ENCODE measurements at regions not wholly inside any gene's neighbourhood (a gene's known extent, or its start where the extent isn't known, plus 50 kb on each side); places are given as distances from the start of the nearest gene placed in this dataset.

- Histone ChIP-seq H3K36me3 (no peaks in the 10 kb centered on the region), H3K4me1 (no peaks in the 10 kb centered on the region), H3K27ac (no peak overlapping the region), H3K9me3 (no peaks in the 10 kb centered on the region), H3K27me3 (replicated peaks in 1 of 7) (no peaks in the 10 kb centered on the region), H3K4me3 (no peak overlapping the region)
- intact Hi-C loops (cut with DNase I; ENCODE audit: low total_unique reads): no loop called here
- DNase-seq: no peak
- no peak for TF ChIP-seq POLR2AphosphoS5 (IDR thresholded peaks at IDR 0.05)
- no peak for TF ChIP-seq CTCF (IDR thresholded peaks at IDR 0.05 in 8 of 11, conservative IDR thresholded peaks at IDR 0.05 in 3 of 11)
- TF ChIP-seq POLR2A (IDR thresholded peaks at IDR 0.05): no peak
- 65 to 79% (median 75%) methylated on average over 5 of the region's 5 CpGs for WGBS, 5 donors
Measured at GRCh38 chr18:77547757-77548156, 298.1 kb downstream of the GALR1 start.

GRCh38 chr18:77548790-77549420 lies 299.3 kb downstream of the GALR1 start:
- Histone ChIP-seq H3K9me3 (no peaks in the 10 kb centered on the region), H3K27me3 (replicated peaks in 1 of 7) (no peaks in the 10 kb centered on the region), H3K4me1 (no peaks in the 10 kb centered on the region), H3K4me3 (no peak overlapping the region), H3K36me3 (no peaks in the 10 kb centered on the region), H3K27ac (no peak overlapping the region)
- intact Hi-C loops (cut with DNase I; ENCODE audit: low total_unique reads): no loop called here
- no peak for TF ChIP-seq POLR2A (IDR thresholded peaks at IDR 0.05)
- TF ChIP-seq POLR2AphosphoS5 (IDR thresholded peaks at IDR 0.05): no peak
- TF ChIP-seq CTCF (IDR thresholded peaks at IDR 0.05 in 8 of 11, conservative IDR thresholded peaks at IDR 0.05 in 3 of 11): no peak
- 73 to 81% (median 77%) methylated on average over 8 of the region's 8 CpGs for whole genome bisulfite sequencing, 5 donors
- no peak for DNase-seq

- TF ChIP-seq CTCF (IDR thresholded peaks at IDR 0.05 in 8 of 11, conservative IDR thresholded peaks at IDR 0.05 in 3 of 11) (no peak), POLR2A (IDR thresholded peaks at IDR 0.05) (no peak), POLR2AphosphoS5 (IDR thresholded peaks at IDR 0.05) (no peak)
- no peaks in the 10 kb centered on the region for H3K4me1 ChIP-seq
- H3K9me3 ChIP-seq: no peaks in the 10 kb centered on the region
- no peaks in the 10 kb centered on the region for H3K36me3 ChIP-seq
- no peak overlapping the region for H3K4me3 ChIP-seq
- no peak for DNase-seq
- H3K27ac ChIP-seq: no peak overlapping the region
- intact Hi-C loops (cut with DNase I; ENCODE audit: low total_unique reads): no loop called here
- 76 to 89% (median 82%) methylated on average over 5 of the region's 5 CpGs for WGBS, 5 donors
- H3K27me3 ChIP-seq (replicated peaks in 1 of 7): no peaks in the 10 kb centered on the region
Measured at GRCh38 chr18:77550625-77551024, 301.0 kb downstream of the GALR1 start.

- intact Hi-C loops (cut with DNase I; ENCODE audit: low total_unique reads): no loop called here
- no peaks in the 10 kb centered on the region for H3K9me3 ChIP-seq
- no peak overlapping the region for H3K4me3 ChIP-seq
- H3K27me3 ChIP-seq (replicated peaks in 1 of 7): no peaks in the 10 kb centered on the region
- H3K27ac ChIP-seq: no peak overlapping the region
- no peaks in the 10 kb centered on the region for H3K4me1 ChIP-seq
- 74 to 87% (median 80%) methylated on average over 3 of the region's 3 CpGs for WGBS, 5 donors
- no peaks in the 10 kb centered on the region for H3K36me3 ChIP-seq
- TF ChIP-seq POLR2AphosphoS5 (IDR thresholded peaks at IDR 0.05) (no peak), POLR2A (IDR thresholded peaks at IDR 0.05) (no peak), CTCF (IDR thresholded peaks at IDR 0.05 in 8 of 11, conservative IDR thresholded peaks at IDR 0.05 in 3 of 11) (no peak)
- no peak for DNase-seq
Measured at GRCh38 chr18:77551055-77551454, 301.4 kb downstream of the GALR1 start.

Data from spleen (tissue), 11 donors.